ENCODE measurements at regions not wholly inside any gene's neighbourhood (a gene's known extent, or its start where the extent isn't known, plus 50 kb on each side); places are given as distances from the start of the nearest gene placed in this dataset.

DNA sequence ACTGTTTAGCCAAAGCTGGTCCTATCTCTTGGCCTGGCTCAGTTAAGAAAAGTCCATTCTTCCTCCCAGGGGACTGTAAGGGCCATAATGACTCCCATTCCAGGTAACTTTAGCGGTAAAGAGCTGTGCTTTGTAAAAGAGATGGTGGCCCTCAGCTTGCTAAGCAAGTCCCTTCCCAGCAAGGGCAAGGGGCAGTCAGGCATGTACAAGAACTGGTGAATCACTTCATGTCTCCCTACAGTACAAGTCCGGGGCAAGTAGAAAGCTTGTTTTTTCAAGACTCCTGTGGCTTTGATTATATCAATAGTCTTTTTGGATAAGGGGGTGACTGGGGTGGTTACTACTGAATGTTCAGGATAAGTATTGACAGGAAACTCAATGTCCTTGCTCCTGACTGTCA, 88.9 kb downstream of the SLC25A15 start:
- Histone ChIP-seq H3K27me3 (no peaks in the 10 kb centered on the region), H3K4me1 (no peaks in the 10 kb centered on the region), H3K9me3 (peaks cover 36 to 62% of the 10 kb centered on the region in 2 donors), H3K4me3 (no peak overlapping the region), H3K36me3 (peaks cover 34 to 64% of the 10 kb centered on the region in 2 donors), H3K27ac (no peak overlapping the region)
- TF ChIP-seq, protein P1, sequence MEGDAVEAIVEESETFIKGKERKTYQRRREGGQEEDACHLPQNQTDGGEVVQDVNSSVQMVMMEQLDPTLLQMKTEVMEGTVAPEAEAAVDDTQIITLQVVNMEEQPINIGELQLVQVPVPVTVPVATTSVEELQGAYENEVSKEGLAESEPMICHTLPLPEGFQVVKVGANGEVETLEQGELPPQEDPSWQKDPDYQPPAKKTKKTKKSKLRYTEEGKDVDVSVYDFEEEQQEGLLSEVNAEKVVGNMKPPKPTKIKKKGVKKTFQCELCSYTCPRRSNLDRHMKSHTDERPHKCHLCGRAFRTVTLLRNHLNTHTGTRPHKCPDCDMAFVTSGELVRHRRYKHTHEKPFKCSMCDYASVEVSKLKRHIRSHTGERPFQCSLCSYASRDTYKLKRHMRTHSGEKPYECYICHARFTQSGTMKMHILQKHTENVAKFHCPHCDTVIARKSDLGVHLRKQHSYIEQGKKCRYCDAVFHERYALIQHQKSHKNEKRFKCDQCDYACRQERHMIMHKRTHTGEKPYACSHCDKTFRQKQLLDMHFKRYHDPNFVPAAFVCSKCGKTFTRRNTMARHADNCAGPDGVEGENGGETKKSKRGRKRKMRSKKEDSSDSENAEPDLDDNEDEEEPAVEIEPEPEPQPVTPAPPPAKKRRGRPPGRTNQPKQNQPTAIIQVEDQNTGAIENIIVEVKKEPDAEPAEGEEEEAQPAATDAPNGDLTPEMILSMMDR (IDR thresholded peaks at IDR 0.05), result no peak
- DNase-seq (ENCODE audit: low spot score in 2 of 2), result no peak
- intact Hi-C loops (cut with DNase I), result no loop called here

DNA sequence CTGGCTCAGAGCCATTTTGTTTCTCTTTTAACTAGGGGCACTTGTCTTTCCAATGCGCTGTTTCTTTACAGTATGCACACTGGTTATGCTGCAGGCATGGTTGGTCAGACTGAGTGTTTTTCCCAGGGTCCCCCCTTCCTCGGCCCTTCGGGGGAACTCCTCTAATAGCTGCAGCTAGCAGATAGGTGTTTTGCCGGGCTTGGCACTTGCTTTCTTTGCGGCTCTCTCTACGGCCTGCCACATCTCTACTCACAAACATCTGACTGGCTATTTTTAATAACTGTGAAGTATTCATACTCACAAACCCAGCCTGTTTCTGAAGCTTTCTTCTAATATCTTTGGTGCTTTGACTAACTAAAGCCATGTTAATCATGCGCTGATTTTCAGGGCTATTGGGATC, 89.4 kb downstream of the SLC25A15 start:
- intact Hi-C loops (cut with DNase I), result no loop called here
- no peaks in the 10 kb centered on the region for H3K27me3 ChIP-seq
- no peak overlapping the region for H3K4me3 ChIP-seq
- H3K4me1 ChIP-seq, result no peaks in the 10 kb centered on the region
- TF ChIP-seq, protein P1 (IDR thresholded peaks at IDR 0.05), result no peak
- no peak for DNase-seq (ENCODE audit: low spot score in 2 of 2)
- H3K27ac ChIP-seq, result no peak overlapping the region
- peaks cover 31 to 57% of the 10 kb centered on the region in 2 donors for H3K9me3 ChIP-seq
- H3K36me3 ChIP-seq, result peaks cover 34 to 59% of the 10 kb centered on the region in 2 donors
